HG03066 (cell line): ENCODE measurements at regions not wholly inside any gene's neighbourhood (a gene's known extent, or its start where the extent isn't known, plus 50 kb on each side); places are given as distances from the start of the nearest gene placed in this dataset.
"Not testable (repeated sequence)": the region's sequence is repeated elsewhere in the genome, so short reads cannot be mapped to it uniquely, and the experiment has no call there.

Source experiments
- ATAC-seq: cut with Tn5 transposase; IDR thresholded peaks from one replicate; pipeline ENCODE4 v1.9.1; 2021; ENCODE audit warnings: low read depth; ENCODE audit not compliant: unreplicated experiment

- ATAC-seq, result no peak
These were observed 105.5 kb upstream of the ASB18 start for GRCh38 chr2:236369661-236370062.

GRCh38 chr2:236370847-236371409 lies 106.7 kb upstream of the ASB18 start:
- no peak for ATAC-seq

- ATAC-seq, result no peak
These were observed 111.8 kb upstream of the ASB18 start for GRCh38 chr2:236375973-236376476.

GRCh38 chr2:236376566-236377244 lies 112.5 kb upstream of the ASB18 start:
- no peak for ATAC-seq

- no peak for ATAC-seq
These were observed 115.9 kb upstream of the ASB18 start for GRCh38 chr2:236380051-236380612.

GRCh38 chr2:236381253-236381652 lies 117.0 kb upstream of the ASB18 start:
- not testable (repeated sequence) for ATAC-seq

- not testable (repeated sequence) for ATAC-seq
These were observed 125.3 kb upstream of the ASB18 start for GRCh38 chr2:236389284-236390216.

GRCh38 chr2:236393101-236393500 lies 128.9 kb upstream of the ASB18 start:
- ATAC-seq, result no peak

GRCh38 chr2:236393581-236393980 lies 129.4 kb upstream of the ASB18 start:
- no peak for ATAC-seq

- ATAC-seq, result no peak
These were observed 130.4 kb upstream of the ASB18 start for GRCh38 chr2:236394571-236394970.

GRCh38 chr2:236395067-236395466 lies 130.9 kb upstream of the ASB18 start:
- no peak for ATAC-seq

GRCh38 chr2:236396818-236397350 lies 132.7 kb upstream of the ASB18 start:
- no peak for ATAC-seq

GRCh38 chr2:236397681-236398080 lies 133.5 kb upstream of the ASB18 start:
- ATAC-seq, result no peak

GRCh38 chr2:236399409-236399808 lies 135.2 kb upstream of the ASB18 start:
- ATAC-seq, result no peak

GRCh38 chr2:236400046-236400574 lies 135.9 kb upstream of the ASB18 start:
- no peak for ATAC-seq

- ATAC-seq, result no peak
These were observed 136.6 kb upstream of the ASB18 start for GRCh38 chr2:236400594-236401360.

- no peak for ATAC-seq
These were observed 138.0 kb upstream of the ASB18 start for GRCh38 chr2:236402033-236402790.

GRCh38 chr2:236403125-236403524 lies 138.9 kb upstream of the ASB18 start:
- ATAC-seq, result no peak

- ATAC-seq, result no peak
These were observed 139.6 kb upstream of the ASB18 start for GRCh38 chr2:236403811-236404210.
